B cell (primary cell): ENCODE measurements at regions not wholly inside any gene's neighbourhood (a gene's known extent, or its start where the extent isn't known, plus 50 kb on each side); places are given as distances from the start of the nearest gene placed in this dataset.

ENCODE experiments used
- ATAC-seq: fragments of 200-7000 bp; cut with Tn5 transposase; one replicate; pipeline ENCODE4 v1.10.0; 2021; ENCODE audit warnings: low read depth, mild to moderate bottlenecking, moderate number of reproducible peaks, moderate library complexity
- CTCF ChIA-PET: fragments of 350-600 bp; sonication (Branson Sonifier 250); formaldehyde crosslinking; loops from one replicate; lab custom pipeline; 2021; ENCODE audit warnings: antibody characterized with exemption, inconsistent platforms; lab: Charles Lee
- POLR2A ChIA-PET: fragments of 350-600 bp; sonication (Branson Sonifier 250); formaldehyde crosslinking; loops from one replicate; lab custom pipeline; 2021; ENCODE audit warnings: antibody characterized with exemption; lab: Charles Lee
- DNase-seq: peaks from one replicate; pipeline ENCODE4 v3.0.0; 2013
- H2AFZ ChIP-seq: 2 replicates; pipeline ENCODE4 v1.6.1; 2012; ENCODE audit warnings: mild to moderate bottlenecking, low read depth, low read length; ENCODE audit not compliant: insufficient read depth, poor library complexity, severe bottlenecking
- H3K27ac ChIP-seq, 2 donors: 1 replicate in 1 of 2; 2 replicates in 1 of 2; pipeline ENCODE4 v1.5.1; 2012 to 2013; ENCODE audit warnings: low read length in 2 of 2, mild to moderate bottlenecking in 2 of 2, moderate library complexity in 1 of 2
- H3K27me3 ChIP-seq, 4 experiments: fragments of 200-600 bp in 1 of 4; sonication (generic) in 1 of 4; replicated peaks in 1 of 4; 1 replicate in 2 of 4; 2 replicates in 2 of 4; pipeline versions ENCODE4 v1.6.1 to v1.7.0; 2013 to 2016; ENCODE audit warnings: low read length in 3 of 4, mild to moderate bottlenecking in 2 of 4, mixed read lengths in 1 of 4, moderate library complexity in 1 of 4; ENCODE audit not compliant: insufficient read depth in 4 of 4, control insufficient read depth in 3 of 4; ENCODE audit errors: control extremely low read depth in 1 of 4
- H3K36me3 ChIP-seq, 2 experiments: replicated peaks in 1 of 2; 1 replicate in 1 of 2; 2 replicates in 1 of 2; pipeline versions ENCODE4 v1.6.1 to v1.7.1; 2013; ENCODE audit warnings: low read length in 1 of 2; ENCODE audit not compliant: insufficient read depth in 2 of 2, control insufficient read depth in 1 of 2; ENCODE audit errors: control extremely low read depth in 1 of 2, extremely low read depth in 1 of 2
- H3K4me1 ChIP-seq, 2 donors: fragments of 200-600 bp in 1 of 2; sonication (generic) in 1 of 2; 1 replicate in 1 of 2; 2 replicates in 1 of 2; pipeline versions ENCODE4 v1.5.1 to v1.6.1; 2013 to 2017; ENCODE audit warnings: low read length in 2 of 2; ENCODE audit not compliant: control insufficient read depth in 2 of 2, insufficient read depth in 2 of 2
- H3K4me2 ChIP-seq: replicated peaks from 2 replicates; pipeline ENCODE3; 2012; ENCODE audit warnings: mild to moderate bottlenecking, low read depth, low read length; ENCODE audit not compliant: poor library complexity, severe bottlenecking
- H3K4me3 ChIP-seq, 5 experiments: fragments of 200-600 bp in 1 of 5; sonication (generic) in 1 of 5; 1 replicate in 3 of 5; 2 replicates in 2 of 5; pipeline versions ENCODE4 v1.5.1 to v1.7.0; 2011 to 2016; ENCODE audit warnings: low read length in 4 of 5, mild to moderate bottlenecking in 4 of 5, low read depth in 2 of 5, control low read depth in 1 of 5, moderate library complexity in 1 of 5; ENCODE audit not compliant: insufficient read depth in 1 of 5; ENCODE audit errors: control extremely low read depth in 1 of 5, extremely low read depth in 1 of 5
- H3K79me2 ChIP-seq: fragments of 200-600 bp; sonication (generic); one replicate; pipeline ENCODE4 v1.6.0; 2016; ENCODE audit warnings: low read length; ENCODE audit not compliant: control insufficient read depth, insufficient read depth
- H3K9ac ChIP-seq: fragments of 200-600 bp; sonication (generic); 2 replicates; pipeline ENCODE4 v1.6.1; 2017; ENCODE audit warnings: mild to moderate bottlenecking, low read length, moderate library complexity
- H3K9me3 ChIP-seq, 3 donors: one replicate each; pipeline versions ENCODE4 v1.6.1 to v1.7.1; 2013; ENCODE audit warnings: low read length in 2 of 3; ENCODE audit not compliant: control insufficient read depth in 2 of 3, insufficient read depth in 1 of 3; ENCODE audit errors: control extremely low read depth in 1 of 3
- H4K20me1 ChIP-seq: 2 replicates; pipeline ENCODE4 v1.6.0; 2012; ENCODE audit warnings: mild to moderate bottlenecking, low read length; ENCODE audit not compliant: insufficient read depth, control insufficient read depth, poor library complexity, severe bottlenecking
- H3K27ac Mint-ChIP-seq: one replicate; pipeline ENCODE4 v1.8.0; 2021; ENCODE audit warnings: mixed read lengths
- H3K27me3 Mint-ChIP-seq: one replicate; pipeline ENCODE4 v1.8.0; 2021; ENCODE audit warnings: mixed read lengths
- H3K4me1 Mint-ChIP-seq: one replicate; pipeline ENCODE4 v1.8.0; 2021; ENCODE audit warnings: mixed read lengths
- H3K4me3 Mint-ChIP-seq: one replicate; pipeline ENCODE4 v1.8.0; 2021; ENCODE audit warnings: mixed read lengths
- H3K9me3 Mint-ChIP-seq: one replicate; pipeline ENCODE4 v1.8.0; 2022; ENCODE audit warnings: mixed read lengths; ENCODE audit not compliant: insufficient read depth
- CTCF ChIP-seq: fragments of 200-600 bp; IDR thresholded peaks from one replicate; pipeline ENCODE4 v1.8.0; 2022; ENCODE audit warnings: antibody characterized with exemption, mild to moderate bottlenecking
- EZH2 ChIP-seq: IDR thresholded peaks from 2 replicates; pipeline ENCODE4 v1.6.1; 2012; ENCODE audit warnings: borderline replicate concordance, low read depth, mild to moderate bottlenecking, moderate library complexity, low read length; ENCODE audit not compliant: insufficient read depth, poor library complexity, severe bottlenecking
- WGBS: methylation state at CpG from one replicate; pipeline ENCODE4 v1.1.5; 2013; ENCODE audit warnings: missing lambda C conversion rate; ENCODE audit not compliant: insufficient coverage; 5-methylcytosine and 5-hydroxymethylcytosine counted together
- intact Hi-C: fragments of 100-400 bp; cut with micrococcal nuclease; formaldehyde crosslinking; loops from one replicate; pipeline ENCODE4 v1.10.0; 2022

- Histone ChIP-seq H4K20me1 (no peaks in the 10 kb centered on the region), H3K4me3 (no peak overlapping the region), H2AFZ (no peak overlapping the region), H3K27ac (no peak overlapping the region), H3K9ac (no peak overlapping the region), H3K4me1 (peaks cover 5 to 7% of the 10 kb centered on the region in 2 donors), H3K27me3 (peaks cover 0 to 10% (median 0%) of the 10 kb centered on the region in 4 experiments), H3K79me2 (no peaks in the 10 kb centered on the region), H3K9me3 (peaks cover 0 to 11% (median 0%) of the 10 kb centered on the region in 3 donors), H3K36me3 (no peaks in the 10 kb centered on the region), H3K4me2 (no peak overlapping the region)
- Mint-ChIP-seq H3K27ac (no peak overlapping the region), H3K9me3 (peaks cover 1% of the 10 kb centered on the region), H3K27me3 (peaks cover 13% of the 10 kb centered on the region), H3K4me1 (peaks cover 6% of the 10 kb centered on the region), H3K4me3 (no peak overlapping the region)
- intact Hi-C loops, result no loop called here
- TF ChIP-seq CTCF (no peak), EZH2 (no peak)
- ChIA-PET CTCF (no interaction called here), POLR2A (no interaction called here)
- WGBS, result 77% methylated on average over 8 of the region's 9 CpGs
- no peak for ATAC-seq
- DNase-seq, result no peak
These were observed 138.6 kb downstream of the SCARB1 start for GRCh38 chr12:124725099-124725498.

- no peak for ATAC-seq
- Mint-ChIP-seq H3K9me3 (no peaks in the 10 kb centered on the region), H3K27ac (no peak overlapping the region)
These were observed 140.8 kb downstream of the SCARB1 start for GRCh38 chr12:124722878-124723277.

More at GRCh38 chr12:124722878-124723277, 140.8 kb downstream of the SCARB1 start:
- no peaks in the 10 kb centered on the region for H3K79me2 ChIP-seq
- H2AFZ ChIP-seq, result no peak overlapping the region
- H3K4me1 Mint-ChIP-seq, result peaks cover 6% of the 10 kb centered on the region
- intact Hi-C loops, result no loop called here
- no peaks in the 10 kb centered on the region for H4K20me1 ChIP-seq
- CTCF ChIA-PET, result no interaction called here
- H3K27me3 Mint-ChIP-seq, result peaks cover 10% of the 10 kb centered on the region
- POLR2A ChIA-PET, result no interaction called here
- H3K27ac ChIP-seq, result no peak overlapping the region
- no peaks in the 10 kb centered on the region for H3K36me3 ChIP-seq
- H3K9ac ChIP-seq, result no peak overlapping the region
- H3K27me3 ChIP-seq, result peaks cover 0 to 10% (median 0%) of the 10 kb centered on the region in 4 experiments
- H3K4me2 ChIP-seq, result no peak overlapping the region
- H3K4me1 ChIP-seq, result peaks cover 5 to 7% of the 10 kb centered on the region in 2 donors
- TF ChIP-seq CTCF (no peak), EZH2 (no peak)
- WGBS, result no CpG with 5 or more reads among the region's 3 CpGs
- H3K9me3 ChIP-seq, result peaks cover 0 to 8% (median 0%) of the 10 kb centered on the region in 3 donors
- H3K4me3 Mint-ChIP-seq, result no peak overlapping the region
- no peak for DNase-seq
- no peak overlapping the region for H3K4me3 ChIP-seq
